HG03354 (cell line): ENCODE measurements at regions not wholly inside any gene's neighbourhood (a gene's known extent, or its start where the extent isn't known, plus 50 kb on each side); places are given as distances from the start of the nearest gene placed in this dataset.

Experiments used
- ATAC-seq: cut with Tn5 transposase; IDR thresholded peaks from one replicate; pipeline ENCODE4 v1.9.1; 2021; ENCODE audit warnings: mild to moderate bottlenecking; ENCODE audit not compliant: unreplicated experiment, poor library complexity, severe bottlenecking

GRCh38 chr17:74079537-74080300 is 123.8 kb upstream of the RPL38 start:
- no peak for ATAC-seq

GRCh38 chr17:74080656-74081582 is 122.6 kb upstream of the RPL38 start:
- ATAC-seq, result no peak

- ATAC-seq, result no peak
These were observed 120.6 kb upstream of the RPL38 start for GRCh38 chr17:74082886-74083285.

GRCh38 chr17:74083321-74083720 is 120.2 kb upstream of the RPL38 start:
- no peak for ATAC-seq

GRCh38 chr17:74085434-74085833 is 118.0 kb upstream of the RPL38 start:
- no peak for ATAC-seq

GRCh38 chr17:74087002-74087585 is 116.4 kb upstream of the RPL38 start:
- ATAC-seq, result no peak

GRCh38 chr17:74088285-74088933 is 115.1 kb upstream of the RPL38 start:
- no peak for ATAC-seq

- no peak for ATAC-seq
These were observed 114.5 kb upstream of the RPL38 start for GRCh38 chr17:74088934-74089329.

GRCh38 chr17:74089380-74089779 is 114.1 kb upstream of the RPL38 start:
- no peak for ATAC-seq

- ATAC-seq, result no peak
These were observed 113.5 kb upstream of the RPL38 start for GRCh38 chr17:74089869-74090464.

- no peak for ATAC-seq
These were observed 108.8 kb upstream of the RPL38 start for GRCh38 chr17:74094651-74095050.

- no peak for ATAC-seq
These were observed 107.0 kb upstream of the RPL38 start for GRCh38 chr17:74096456-74096855.

- ATAC-seq, result no peak
These were observed 105.9 kb upstream of the RPL38 start for GRCh38 chr17:74097450-74098135.

GRCh38 chr17:74098136-74099024 is 105.1 kb upstream of the RPL38 start:
- ATAC-seq, result no peak

GRCh38 chr17:74099442-74100340 is 103.8 kb upstream of the RPL38 start:
- no peak for ATAC-seq

GRCh38 chr17:74104921-74105320 is 98.6 kb upstream of the RPL38 start:
- ATAC-seq, result no peak

- ATAC-seq, result no peak
These were observed 96.4 kb upstream of the RPL38 start for GRCh38 chr17:74107107-74107506.
